ENCODE measurements at regions not wholly inside any gene's neighbourhood (a gene's known extent, or its start where the extent isn't known, plus 50 kb on each side); places are given as distances from the start of the nearest gene placed in this dataset.

DNA sequence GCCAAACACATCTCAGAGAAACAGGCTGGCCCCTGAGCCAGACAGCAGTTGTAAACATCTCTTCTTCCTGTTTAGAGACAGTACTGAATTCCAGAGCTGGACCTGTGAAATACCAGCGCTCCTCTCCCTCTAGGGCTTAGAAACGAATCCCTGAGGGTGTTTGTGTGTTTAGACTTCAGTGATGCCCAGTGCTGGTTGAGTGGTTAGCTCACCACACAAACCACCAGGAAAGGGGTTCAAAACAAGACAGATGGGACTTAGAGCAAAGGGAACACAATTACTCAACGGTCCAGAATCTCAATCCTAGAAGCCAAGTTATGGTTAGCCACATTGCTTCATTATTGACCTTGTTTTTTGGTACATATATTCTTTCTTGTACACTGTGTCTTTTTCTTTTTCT lies 108.7 kb upstream of the TMEM170B start (continued):
- TF ChIP-seq, protein P1, sequence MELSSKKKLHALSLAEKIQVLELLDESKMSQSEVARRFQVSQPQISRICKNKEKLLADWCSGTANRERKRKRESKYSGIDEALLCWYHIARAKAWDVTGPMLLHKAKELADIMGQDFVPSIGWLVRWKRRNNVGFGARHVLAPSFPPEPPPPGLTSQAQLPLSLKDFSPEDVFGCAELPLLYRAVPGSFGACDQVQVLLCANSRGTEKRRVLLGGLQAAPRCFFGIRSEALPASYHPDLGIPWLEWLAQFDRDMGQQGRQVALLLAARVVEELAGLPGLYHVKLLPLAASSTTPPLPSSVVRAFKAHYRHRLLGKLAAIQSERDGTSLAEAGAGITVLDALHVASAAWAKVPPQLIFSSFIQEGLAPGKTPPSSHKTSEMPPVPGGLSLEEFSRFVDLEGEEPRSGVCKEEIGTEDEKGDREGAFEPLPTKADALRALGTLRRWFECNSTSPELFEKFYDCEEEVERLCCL (CRISPR knock-in tag; IDR thresholded peaks at IDR 0.05; ENCODE audit: borderline replicate concordance): no peak
- TF ChIP-seq ZNF207 (IDR thresholded peaks at IDR 0.05; ENCODE audit: borderline replicate concordance): no peak
- TF ChIP-seq ZSCAN29 (CRISPR knock-in tag; conservative IDR thresholded peaks at IDR 0.05): no peak
- TF ChIP-seq JUNB (CRISPR knock-in tag; IDR thresholded peaks at IDR 0.05; ENCODE audit: borderline replicate concordance): no peak
- TF ChIP-seq ZNF264 (CRISPR knock-in tag; IDR thresholded peaks at IDR 0.05): peak; percentile 60; the same call in 1 of the 2 replicates
- TF ChIP-seq FIP1L1 (IDR thresholded peaks at IDR 0.05; ENCODE audit: borderline replicate concordance, insufficient read depth, low read depth, low read length): no peak
- TF ChIP-seq ZEB1 (IDR thresholded peaks at IDR 0.05; ENCODE audit: insufficient replicate concordance, low read depth): no peak
- TF ChIP-seq, protein P2, sequence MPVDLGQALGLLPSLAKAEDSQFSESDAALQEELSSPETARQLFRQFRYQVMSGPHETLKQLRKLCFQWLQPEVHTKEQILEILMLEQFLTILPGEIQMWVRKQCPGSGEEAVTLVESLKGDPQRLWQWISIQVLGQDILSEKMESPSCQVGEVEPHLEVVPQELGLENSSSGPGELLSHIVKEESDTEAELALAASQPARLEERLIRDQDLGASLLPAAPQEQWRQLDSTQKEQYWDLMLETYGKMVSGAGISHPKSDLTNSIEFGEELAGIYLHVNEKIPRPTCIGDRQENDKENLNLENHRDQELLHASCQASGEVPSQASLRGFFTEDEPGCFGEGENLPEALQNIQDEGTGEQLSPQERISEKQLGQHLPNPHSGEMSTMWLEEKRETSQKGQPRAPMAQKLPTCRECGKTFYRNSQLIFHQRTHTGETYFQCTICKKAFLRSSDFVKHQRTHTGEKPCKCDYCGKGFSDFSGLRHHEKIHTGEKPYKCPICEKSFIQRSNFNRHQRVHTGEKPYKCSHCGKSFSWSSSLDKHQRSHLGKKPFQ (CRISPR knock-in tag; IDR thresholded peaks at IDR 0.05; ENCODE audit: insufficient replicate concordance): no peak
- no peak for TF ChIP-seq ZBTB7A (CRISPR knock-in tag; IDR thresholded peaks at IDR 0.05)
- no peak for TF ChIP-seq ZNF75D (CRISPR knock-in tag; IDR thresholded peaks at IDR 0.05; ENCODE audit: borderline replicate concordance)
- TF ChIP-seq EHMT2 (IDR thresholded peaks at IDR 0.05; ENCODE audit: borderline replicate concordance, low read depth, low read length): no peak
- no peak for TF ChIP-seq KMT2B (CRISPR knock-in tag; IDR thresholded peaks at IDR 0.05)
- 0 out of 2 replicates have a peak, but pooled peaks have one; percentile 7 for TF ChIP-seq ZFX (CRISPR knock-in tag; IDR thresholded peaks at IDR 0.05; ENCODE audit: low read depth)
- TF ChIP-seq JARID2 (CRISPR knock-in tag; IDR thresholded peaks at IDR 0.05; ENCODE audit: insufficient replicate concordance): no peak
- no peak for TF ChIP-seq MAZ (IDR thresholded peaks at IDR 0.05; ENCODE audit: borderline replicate concordance, low read depth, low read length)
- TF ChIP-seq MAZ (CRISPR knock-in tag; IDR thresholded peaks at IDR 0.05; ENCODE audit: low read depth): no peak
- TF ChIP-seq XBP1 (CRISPR knock-in tag; IDR thresholded peaks at IDR 0.05): no peak
- TF ChIP-seq ZFP37 (CRISPR knock-in tag; IDR thresholded peaks at IDR 0.05; ENCODE audit: borderline replicate concordance): no peak
- no peak for TF ChIP-seq SMAD9 (CRISPR knock-in tag; IDR thresholded peaks at IDR 0.05)
- TF ChIP-seq, protein P3, sequence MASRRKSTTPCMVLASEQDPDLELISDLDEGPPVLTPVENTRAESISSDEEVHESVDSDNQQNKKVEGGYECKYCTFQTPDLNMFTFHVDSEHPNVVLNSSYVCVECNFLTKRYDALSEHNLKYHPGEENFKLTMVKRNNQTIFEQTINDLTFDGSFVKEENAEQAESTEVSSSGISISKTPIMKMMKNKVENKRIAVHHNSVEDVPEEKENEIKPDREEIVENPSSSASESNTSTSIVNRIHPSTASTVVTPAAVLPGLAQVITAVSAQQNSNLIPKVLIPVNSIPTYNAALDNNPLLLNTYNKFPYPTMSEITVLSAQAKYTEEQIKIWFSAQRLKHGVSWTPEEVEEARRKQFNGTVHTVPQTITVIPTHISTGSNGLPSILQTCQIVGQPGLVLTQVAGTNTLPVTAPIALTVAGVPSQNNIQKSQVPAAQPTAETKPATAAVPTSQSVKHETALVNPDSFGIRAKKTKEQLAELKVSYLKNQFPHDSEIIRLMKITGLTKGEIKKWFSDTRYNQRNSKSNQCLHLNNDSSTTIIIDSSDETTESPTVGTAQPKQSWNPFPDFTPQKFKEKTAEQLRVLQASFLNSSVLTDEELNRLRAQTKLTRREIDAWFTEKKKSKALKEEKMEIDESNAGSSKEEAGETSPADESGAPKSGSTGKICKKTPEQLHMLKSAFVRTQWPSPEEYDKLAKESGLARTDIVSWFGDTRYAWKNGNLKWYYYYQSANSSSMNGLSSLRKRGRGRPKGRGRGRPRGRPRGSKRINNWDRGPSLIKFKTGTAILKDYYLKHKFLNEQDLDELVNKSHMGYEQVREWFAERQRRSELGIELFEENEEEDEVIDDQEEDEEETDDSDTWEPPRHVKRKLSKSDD (CRISPR knock-in tag; IDR thresholded peaks at IDR 0.05; ENCODE audit: low read depth): no peak
- TF ChIP-seq, protein P4, sequence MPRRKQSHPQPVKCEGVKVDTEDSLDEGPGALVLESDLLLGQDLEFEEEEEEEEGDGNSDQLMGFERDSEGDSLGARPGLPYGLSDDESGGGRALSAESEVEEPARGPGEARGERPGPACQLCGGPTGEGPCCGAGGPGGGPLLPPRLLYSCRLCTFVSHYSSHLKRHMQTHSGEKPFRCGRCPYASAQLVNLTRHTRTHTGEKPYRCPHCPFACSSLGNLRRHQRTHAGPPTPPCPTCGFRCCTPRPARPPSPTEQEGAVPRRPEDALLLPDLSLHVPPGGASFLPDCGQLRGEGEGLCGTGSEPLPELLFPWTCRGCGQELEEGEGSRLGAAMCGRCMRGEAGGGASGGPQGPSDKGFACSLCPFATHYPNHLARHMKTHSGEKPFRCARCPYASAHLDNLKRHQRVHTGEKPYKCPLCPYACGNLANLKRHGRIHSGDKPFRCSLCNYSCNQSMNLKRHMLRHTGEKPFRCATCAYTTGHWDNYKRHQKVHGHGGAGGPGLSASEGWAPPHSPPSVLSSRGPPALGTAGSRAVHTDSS (CRISPR knock-in tag; conservative IDR thresholded peaks at IDR 0.05): no peak
- no peak for TF ChIP-seq ARNT (IDR thresholded peaks at IDR 0.05)
- TF ChIP-seq, protein P5, sequence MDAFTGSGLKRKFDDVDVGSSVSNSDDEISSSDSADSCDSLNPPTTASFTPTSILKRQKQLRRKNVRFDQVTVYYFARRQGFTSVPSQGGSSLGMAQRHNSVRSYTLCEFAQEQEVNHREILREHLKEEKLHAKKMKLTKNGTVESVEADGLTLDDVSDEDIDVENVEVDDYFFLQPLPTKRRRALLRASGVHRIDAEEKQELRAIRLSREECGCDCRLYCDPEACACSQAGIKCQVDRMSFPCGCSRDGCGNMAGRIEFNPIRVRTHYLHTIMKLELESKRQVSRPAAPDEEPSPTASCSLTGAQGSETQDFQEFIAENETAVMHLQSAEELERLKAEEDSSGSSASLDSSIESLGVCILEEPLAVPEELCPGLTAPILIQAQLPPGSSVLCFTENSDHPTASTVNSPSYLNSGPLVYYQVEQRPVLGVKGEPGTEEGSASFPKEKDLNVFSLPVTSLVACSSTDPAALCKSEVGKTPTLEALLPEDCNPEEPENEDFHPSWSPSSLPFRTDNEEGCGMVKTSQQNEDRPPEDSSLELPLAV (CRISPR knock-in tag; conservative IDR thresholded peaks at IDR 0.05; ENCODE audit: low read depth): no peak

Measured in HepG2 (cell line).